WTC11 (cell line): ENCODE measurements at regions not wholly inside any gene's neighbourhood (a gene's known extent, or its start where the extent isn't known, plus 50 kb on each side); places are given as distances from the start of the nearest gene placed in this dataset.

Experiments
- ATAC-seq: fragments of 200-7000 bp; cut with Tn5 transposase; 2 replicates; pipeline ENCODE4 v1.10.0; 2021; ENCODE audit warnings: mild to moderate bottlenecking, moderate library complexity
- CTCF ChIA-PET: fragments of 300-600 bp; sonication (Branson Sonifier 250); formaldehyde crosslinking; loops from one replicate; lab custom pipeline; 2021; ENCODE audit warnings: antibody characterized with exemption; lab: Charles Lee
- POLR2A ChIA-PET: fragments of 350-600 bp; sonication (Branson Sonifier 250); formaldehyde crosslinking; loops from one replicate; lab custom pipeline; 2021; ENCODE audit warnings: antibody characterized with exemption; lab: Charles Lee
- DNase-seq: peaks from one replicate; pipeline ENCODE4 v3.0.0; 2021; ENCODE audit warnings: low spot score
- H3K27ac Mint-ChIP-seq: 2 replicates; pipeline ENCODE4 v1.8.0; 2021; ENCODE audit warnings: mixed read lengths
- H3K27me3 Mint-ChIP-seq: 2 replicates; pipeline ENCODE4 v1.8.0; 2021; ENCODE audit warnings: low read depth, mild to moderate bottlenecking, moderate library complexity, mixed read lengths
- H3K36me3 Mint-ChIP-seq: 2 replicates; pipeline ENCODE4 v1.8.0; 2021; ENCODE audit warnings: mixed read lengths
- H3K4me1 Mint-ChIP-seq: 2 replicates; pipeline ENCODE4 v1.8.0; 2022; ENCODE audit warnings: mixed read lengths
- H3K4me3 Mint-ChIP-seq: 2 replicates; pipeline ENCODE4 v1.8.0; 2021; ENCODE audit warnings: mild to moderate bottlenecking, moderate library complexity, mixed read lengths
- H3K9me3 Mint-ChIP-seq: 2 replicates; pipeline ENCODE4 v1.8.0; 2021; ENCODE audit warnings: mixed read lengths
- E2F1 ChIP-seq: sonication (generic); formaldehyde crosslinking; IDR thresholded peaks from 2 replicates; pipeline ENCODE4 v1.8.0; 2022; ENCODE audit warnings: mild to moderate bottlenecking, missing genetic modification reagents
- ETV6 ChIP-seq: sonication (generic); formaldehyde crosslinking; IDR thresholded peaks from 2 replicates; pipeline ENCODE4 v1.8.1; 2022; ENCODE audit warnings: mild to moderate bottlenecking, missing genetic modification reagents
- FOXP1 ChIP-seq: sonication (generic); formaldehyde crosslinking; IDR thresholded peaks from 2 replicates; pipeline ENCODE4 v1.8.0; 2022; ENCODE audit warnings: missing genetic modification reagents, mild to moderate bottlenecking, moderate library complexity, borderline replicate concordance
- HMGA2 ChIP-seq: fragments of 250-450 bp; sonication (Bioruptor Pico); IDR thresholded peaks from 2 replicates; pipeline ENCODE4 v1.4.0; 2021; ENCODE audit warnings: mild to moderate bottlenecking, moderate library complexity
- MXD4 ChIP-seq: fragments of 250-450 bp; sonication (Bioruptor Pico); IDR thresholded peaks from 2 replicates; pipeline ENCODE4 v1.8.0; 2021; ENCODE audit warnings: mild to moderate bottlenecking, moderate library complexity, borderline replicate concordance
- SMAD4 ChIP-seq: sonication (generic); formaldehyde crosslinking; IDR thresholded peaks from 2 replicates; pipeline ENCODE4 v1.8.0; 2022; ENCODE audit warnings: mild to moderate bottlenecking, missing genetic modification reagents
- TEAD1 ChIP-seq: sonication (generic); formaldehyde crosslinking; IDR thresholded peaks from 2 replicates; pipeline ENCODE4 v1.8.0; 2022; ENCODE audit warnings: mild to moderate bottlenecking, missing genetic modification reagents
- ZMAT4 ChIP-seq: fragments of 250-450 bp; sonication (Bioruptor Pico); IDR thresholded peaks from 2 replicates; pipeline ENCODE4 v1.9.0; 2021; ENCODE audit warnings: mild to moderate bottlenecking
- ZNF263 ChIP-seq: sonication (generic); formaldehyde crosslinking; IDR thresholded peaks from 2 replicates; pipeline ENCODE4 v1.8.1; 2022; ENCODE audit warnings: low read depth, mild to moderate bottlenecking, moderate library complexity, missing genetic modification reagents
- ZNF317 ChIP-seq: sonication (generic); formaldehyde crosslinking; IDR thresholded peaks from 2 replicates; pipeline ENCODE4 v1.8.1; 2023; ENCODE audit warnings: low read depth, mild to moderate bottlenecking, moderate library complexity, missing genetic modification reagents, borderline replicate concordance
- ZNF425 ChIP-seq: fragments of 250-450 bp; sonication (Bioruptor Pico); conservative IDR thresholded peaks from 2 replicates; pipeline ENCODE4 v1.9.0; 2021; ENCODE audit warnings: mild to moderate bottlenecking
- ZSCAN18 ChIP-seq: fragments of 250-450 bp; sonication (Bioruptor Pico); IDR thresholded peaks from 2 replicates; pipeline ENCODE4 v2.1.2; 2022; ENCODE audit warnings: mild to moderate bottlenecking, moderate library complexity
- TF ChIP-seq, protein P1 (sequence below): sonication (generic); formaldehyde crosslinking; IDR thresholded peaks from 2 replicates; pipeline ENCODE4 v1.8.0; 2023; ENCODE audit warnings: missing genetic modification reagents
- TF ChIP-seq, protein P2 (sequence below): sonication (generic); formaldehyde crosslinking; IDR thresholded peaks from 2 replicates; pipeline ENCODE4 v1.8.0; 2022; ENCODE audit warnings: missing genetic modification reagents
- TF ChIP-seq, protein P3 (sequence below): fragments of 200-600 bp; IDR thresholded peaks from 2 replicates; pipeline ENCODE4 v1.8.0; 2022; ENCODE audit warnings: antibody characterized with exemption
- TF ChIP-seq, protein P4 (sequence below): sonication (generic); formaldehyde crosslinking; IDR thresholded peaks from 2 replicates; pipeline ENCODE4 v1.8.1; 2022; ENCODE audit warnings: low read depth, missing genetic modification reagents, borderline replicate concordance
- TF ChIP-seq, protein P5 (sequence below): sonication (generic); formaldehyde crosslinking; IDR thresholded peaks from 2 replicates; pipeline ENCODE4 v1.8.1; 2023; ENCODE audit warnings: mild to moderate bottlenecking, missing genetic modification reagents, moderate library complexity

DNA sequence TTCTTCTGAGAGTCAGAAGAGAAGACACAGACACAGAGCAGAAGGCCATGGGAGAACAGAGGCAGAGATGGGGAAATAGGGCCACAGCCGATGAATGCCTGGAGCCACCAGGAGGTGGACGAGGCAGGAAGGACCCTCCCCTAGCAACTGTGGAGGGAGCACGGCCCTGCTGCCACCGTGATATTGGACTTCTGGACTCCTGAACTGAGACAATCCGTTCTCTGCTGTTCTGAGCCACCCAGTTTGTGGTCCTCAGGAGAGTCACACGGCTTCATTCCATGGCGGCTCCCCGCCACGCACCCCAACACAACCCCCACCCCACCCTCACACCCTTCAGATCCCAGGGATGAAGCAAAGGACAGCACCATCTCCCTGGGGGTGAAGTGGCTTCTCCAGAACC, 338.1 kb downstream of the CTTN start:
- Mint-ChIP-seq H3K9me3 (no peaks in the 10 kb centered on the region), H3K4me3 (no peak overlapping the region), H3K27ac (no peak overlapping the region), H3K27me3 (no peaks in the 10 kb centered on the region; the same call in 1 of the 2 replicates), H3K36me3 (no peaks in the 10 kb centered on the region), H3K4me1 (peaks cover 14% of the 10 kb centered on the region; the same call in 1 of the 2 replicates)
- no peak for ATAC-seq
- DNase-seq, result peak; percentile 1
- TF ChIP-seq, protein P1, sequence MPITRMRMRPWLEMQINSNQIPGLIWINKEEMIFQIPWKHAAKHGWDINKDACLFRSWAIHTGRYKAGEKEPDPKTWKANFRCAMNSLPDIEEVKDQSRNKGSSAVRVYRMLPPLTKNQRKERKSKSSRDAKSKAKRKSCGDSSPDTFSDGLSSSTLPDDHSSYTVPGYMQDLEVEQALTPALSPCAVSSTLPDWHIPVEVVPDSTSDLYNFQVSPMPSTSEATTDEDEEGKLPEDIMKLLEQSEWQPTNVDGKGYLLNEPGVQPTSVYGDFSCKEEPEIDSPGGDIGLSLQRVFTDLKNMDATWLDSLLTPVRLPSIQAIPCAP (CRISPR knock-in tag), result no peak
- POLR2A ChIA-PET, result no interaction called here
- CTCF ChIA-PET, result interaction anchor here (0.9 to 1.0 kb wide), 2 partner anchors 22 to 168 kb away, joined by 3 read pairs; no protein-coding TSS in a partner anchor

- H3K4me1 Mint-ChIP-seq, result peaks cover 20% of the 10 kb centered on the region
- H3K4me3 Mint-ChIP-seq, result no peak overlapping the region
- TF ChIP-seq, protein P2, sequence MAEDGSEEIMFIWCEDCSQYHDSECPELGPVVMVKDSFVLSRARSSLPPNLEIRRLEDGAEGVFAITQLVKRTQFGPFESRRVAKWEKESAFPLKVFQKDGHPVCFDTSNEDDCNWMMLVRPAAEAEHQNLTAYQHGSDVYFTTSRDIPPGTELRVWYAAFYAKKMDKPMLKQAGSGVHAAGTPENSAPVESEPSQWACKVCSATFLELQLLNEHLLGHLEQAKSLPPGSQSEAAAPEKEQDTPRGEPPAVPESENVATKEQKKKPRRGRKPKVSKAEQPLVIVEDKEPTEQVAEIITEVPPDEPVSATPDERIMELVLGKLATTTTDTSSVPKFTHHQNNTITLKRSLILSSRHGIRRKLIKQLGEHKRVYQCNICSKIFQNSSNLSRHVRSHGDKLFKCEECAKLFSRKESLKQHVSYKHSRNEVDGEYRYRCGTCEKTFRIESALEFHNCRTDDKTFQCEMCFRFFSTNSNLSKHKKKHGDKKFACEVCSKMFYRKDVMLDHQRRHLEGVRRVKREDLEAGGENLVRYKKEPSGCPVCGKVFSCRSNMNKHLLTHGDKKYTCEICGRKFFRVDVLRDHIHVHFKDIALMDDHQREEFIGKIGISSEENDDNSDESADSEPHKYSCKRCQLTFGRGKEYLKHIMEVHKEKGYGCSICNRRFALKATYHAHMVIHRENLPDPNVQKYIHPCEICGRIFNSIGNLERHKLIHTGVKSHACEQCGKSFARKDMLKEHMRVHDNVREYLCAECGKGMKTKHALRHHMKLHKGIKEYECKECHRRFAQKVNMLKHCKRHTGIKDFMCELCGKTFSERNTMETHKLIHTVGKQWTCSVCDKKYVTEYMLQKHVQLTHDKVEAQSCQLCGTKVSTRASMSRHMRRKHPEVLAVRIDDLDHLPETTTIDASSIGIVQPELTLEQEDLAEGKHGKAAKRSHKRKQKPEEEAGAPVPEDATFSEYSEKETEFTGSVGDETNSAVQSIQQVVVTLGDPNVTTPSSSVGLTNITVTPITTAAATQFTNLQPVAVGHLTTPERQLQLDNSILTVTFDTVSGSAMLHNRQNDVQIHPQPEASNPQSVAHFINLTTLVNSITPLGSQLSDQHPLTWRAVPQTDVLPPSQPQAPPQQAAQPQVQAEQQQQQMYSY (CRISPR knock-in tag), result no peak
- no peak for TF ChIP-seq ZNF425 (CRISPR knock-in tag)
- TF ChIP-seq FOXP1 (CRISPR knock-in tag), result no peak
- TF ChIP-seq ZNF317 (CRISPR knock-in tag), result no peak
- no peak for TF ChIP-seq ZSCAN18 (CRISPR knock-in tag)
- TF ChIP-seq, protein P3, sequence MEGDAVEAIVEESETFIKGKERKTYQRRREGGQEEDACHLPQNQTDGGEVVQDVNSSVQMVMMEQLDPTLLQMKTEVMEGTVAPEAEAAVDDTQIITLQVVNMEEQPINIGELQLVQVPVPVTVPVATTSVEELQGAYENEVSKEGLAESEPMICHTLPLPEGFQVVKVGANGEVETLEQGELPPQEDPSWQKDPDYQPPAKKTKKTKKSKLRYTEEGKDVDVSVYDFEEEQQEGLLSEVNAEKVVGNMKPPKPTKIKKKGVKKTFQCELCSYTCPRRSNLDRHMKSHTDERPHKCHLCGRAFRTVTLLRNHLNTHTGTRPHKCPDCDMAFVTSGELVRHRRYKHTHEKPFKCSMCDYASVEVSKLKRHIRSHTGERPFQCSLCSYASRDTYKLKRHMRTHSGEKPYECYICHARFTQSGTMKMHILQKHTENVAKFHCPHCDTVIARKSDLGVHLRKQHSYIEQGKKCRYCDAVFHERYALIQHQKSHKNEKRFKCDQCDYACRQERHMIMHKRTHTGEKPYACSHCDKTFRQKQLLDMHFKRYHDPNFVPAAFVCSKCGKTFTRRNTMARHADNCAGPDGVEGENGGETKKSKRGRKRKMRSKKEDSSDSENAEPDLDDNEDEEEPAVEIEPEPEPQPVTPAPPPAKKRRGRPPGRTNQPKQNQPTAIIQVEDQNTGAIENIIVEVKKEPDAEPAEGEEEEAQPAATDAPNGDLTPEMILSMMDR, result no peak
- no peak for TF ChIP-seq ETV6 (CRISPR knock-in tag)
- TF ChIP-seq ZNF263 (CRISPR knock-in tag), result no peak
- TF ChIP-seq SMAD4 (CRISPR knock-in tag), result no peak
- no peak for TF ChIP-seq HMGA2
- TF ChIP-seq, protein P4, sequence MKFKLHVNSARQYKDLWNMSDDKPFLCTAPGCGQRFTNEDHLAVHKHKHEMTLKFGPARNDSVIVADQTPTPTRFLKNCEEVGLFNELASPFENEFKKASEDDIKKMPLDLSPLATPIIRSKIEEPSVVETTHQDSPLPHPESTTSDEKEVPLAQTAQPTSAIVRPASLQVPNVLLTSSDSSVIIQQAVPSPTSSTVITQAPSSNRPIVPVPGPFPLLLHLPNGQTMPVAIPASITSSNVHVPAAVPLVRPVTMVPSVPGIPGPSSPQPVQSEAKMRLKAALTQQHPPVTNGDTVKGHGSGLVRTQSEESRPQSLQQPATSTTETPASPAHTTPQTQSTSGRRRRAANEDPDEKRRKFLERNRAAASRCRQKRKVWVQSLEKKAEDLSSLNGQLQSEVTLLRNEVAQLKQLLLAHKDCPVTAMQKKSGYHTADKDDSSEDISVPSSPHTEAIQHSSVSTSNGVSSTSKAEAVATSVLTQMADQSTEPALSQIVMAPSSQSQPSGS (CRISPR knock-in tag), result no peak
- no peak for TF ChIP-seq MXD4
- TF ChIP-seq, protein P5, sequence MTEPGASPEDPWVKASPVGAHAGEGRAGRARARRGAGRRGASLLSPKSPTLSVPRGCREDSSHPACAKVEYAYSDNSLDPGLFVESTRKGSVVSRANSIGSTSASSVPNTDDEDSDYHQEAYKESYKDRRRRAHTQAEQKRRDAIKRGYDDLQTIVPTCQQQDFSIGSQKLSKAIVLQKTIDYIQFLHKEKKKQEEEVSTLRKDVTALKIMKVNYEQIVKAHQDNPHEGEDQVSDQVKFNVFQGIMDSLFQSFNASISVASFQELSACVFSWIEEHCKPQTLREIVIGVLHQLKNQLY (CRISPR knock-in tag), result no peak
- TF ChIP-seq TEAD1 (CRISPR knock-in tag), result no peak
- TF ChIP-seq ZMAT4 (CRISPR knock-in tag), result no peak
- TF ChIP-seq E2F1 (CRISPR knock-in tag), result no peak
- ChIA-PET POLR2A (no interaction called here), CTCF (no interaction called here)
- no peak for ATAC-seq
- H3K27ac Mint-ChIP-seq, result no peak overlapping the region
- H3K27me3 Mint-ChIP-seq, result no peaks in the 10 kb centered on the region; the same call in 1 of the 2 replicates
- DNase-seq, result peak; percentile 5
- no peaks in the 10 kb centered on the region for H3K9me3 Mint-ChIP-seq
- H3K36me3 Mint-ChIP-seq, result no peaks in the 10 kb centered on the region
These were observed 338.8 kb downstream of the CTTN start for GRCh38 chr11:70736937-70737640.
